B cell (primary cell): ENCODE measurements at regions not wholly inside any gene's neighbourhood (a gene's known extent, or its start where the extent isn't known, plus 50 kb on each side); places are given as distances from the start of the nearest gene placed in this dataset.

Source experiments
- EZH2 ChIP-seq: IDR thresholded peaks from 2 replicates; pipeline ENCODE4 v1.6.1; 2012; ENCODE audit warnings: borderline replicate concordance, low read depth, mild to moderate bottlenecking, moderate library complexity, low read length; ENCODE audit not compliant: insufficient read depth, poor library complexity, severe bottlenecking
- TF ChIP-seq, protein P1 (sequence below): fragments of 200-600 bp; IDR thresholded peaks from one replicate; pipeline ENCODE4 v1.8.0; 2022; ENCODE audit warnings: antibody characterized with exemption, mild to moderate bottlenecking

DNA sequence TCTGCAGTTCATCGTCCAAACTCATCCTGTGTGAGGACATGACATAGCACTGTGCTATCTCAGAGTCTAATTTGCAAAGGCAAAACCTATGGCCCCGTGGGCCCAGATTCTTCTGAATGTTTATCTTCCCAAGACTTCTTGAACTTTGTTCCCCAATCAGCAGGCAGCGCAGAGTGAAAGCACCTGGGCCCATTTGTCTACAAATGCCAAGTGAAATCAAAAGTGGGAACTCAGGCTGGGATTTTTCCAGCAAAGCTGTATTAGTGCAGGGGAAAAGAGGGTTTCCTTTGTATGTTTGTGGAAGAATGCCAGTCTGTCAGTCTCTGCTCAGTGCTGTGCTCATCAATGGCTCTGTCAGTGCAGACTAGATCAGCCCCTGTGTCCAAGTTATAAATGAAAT is 55.8 kb downstream of the FOXD1 start:
- TF ChIP-seq, protein P1, sequence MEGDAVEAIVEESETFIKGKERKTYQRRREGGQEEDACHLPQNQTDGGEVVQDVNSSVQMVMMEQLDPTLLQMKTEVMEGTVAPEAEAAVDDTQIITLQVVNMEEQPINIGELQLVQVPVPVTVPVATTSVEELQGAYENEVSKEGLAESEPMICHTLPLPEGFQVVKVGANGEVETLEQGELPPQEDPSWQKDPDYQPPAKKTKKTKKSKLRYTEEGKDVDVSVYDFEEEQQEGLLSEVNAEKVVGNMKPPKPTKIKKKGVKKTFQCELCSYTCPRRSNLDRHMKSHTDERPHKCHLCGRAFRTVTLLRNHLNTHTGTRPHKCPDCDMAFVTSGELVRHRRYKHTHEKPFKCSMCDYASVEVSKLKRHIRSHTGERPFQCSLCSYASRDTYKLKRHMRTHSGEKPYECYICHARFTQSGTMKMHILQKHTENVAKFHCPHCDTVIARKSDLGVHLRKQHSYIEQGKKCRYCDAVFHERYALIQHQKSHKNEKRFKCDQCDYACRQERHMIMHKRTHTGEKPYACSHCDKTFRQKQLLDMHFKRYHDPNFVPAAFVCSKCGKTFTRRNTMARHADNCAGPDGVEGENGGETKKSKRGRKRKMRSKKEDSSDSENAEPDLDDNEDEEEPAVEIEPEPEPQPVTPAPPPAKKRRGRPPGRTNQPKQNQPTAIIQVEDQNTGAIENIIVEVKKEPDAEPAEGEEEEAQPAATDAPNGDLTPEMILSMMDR = no peak
- TF ChIP-seq EZH2 = no peak
